ENCODE measurements at regions not wholly inside any gene's neighbourhood (a gene's known extent, or its start where the extent isn't known, plus 50 kb on each side); places are given as distances from the start of the nearest gene placed in this dataset.

DNA sequence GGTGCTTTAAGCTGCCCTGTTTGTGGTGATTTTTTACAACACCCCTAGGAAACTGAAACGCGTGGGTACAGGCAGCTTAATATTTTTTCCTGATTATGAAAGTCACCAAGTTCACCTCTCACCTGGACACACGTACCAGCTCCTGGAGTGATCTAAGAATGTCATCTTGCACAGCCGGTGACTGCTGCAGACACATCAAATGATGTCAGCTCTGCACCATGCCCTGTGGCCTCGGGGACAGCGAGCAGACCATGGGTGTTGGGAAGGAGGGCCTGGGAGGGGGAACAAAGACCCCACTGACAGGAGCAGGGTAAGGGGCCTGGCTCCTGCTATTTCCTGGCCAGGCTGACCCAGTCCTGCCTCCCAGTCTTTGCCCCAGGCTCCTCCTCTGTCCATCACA, 272.7 kb downstream of the PARN start:
- Histone ChIP-seq H3K9ac (ENCODE audit: control insufficient read depth, insufficient read depth, low read length) (no peak overlapping the region), H3K36me3 (ENCODE audit: control insufficient read depth in 2 of 2, insufficient read depth in 2 of 2, low read length in 1 of 2) (no peaks in the 10 kb centered on the region), H2AFZ (ENCODE audit: control insufficient read depth, low read depth, low read length) (no peak overlapping the region), H4K20me1 (ENCODE audit: control insufficient read depth, insufficient read depth) (no peaks in the 10 kb centered on the region), H3K79me2 (ENCODE audit: control insufficient read depth, insufficient read depth, low read length) (no peaks in the 10 kb centered on the region; the same call in 1 of the 2 replicates), H3K4me1 (ENCODE audit: control insufficient read depth, insufficient read depth, low read length) (peaks cover 36% of the 10 kb centered on the region), H3K4me3 (no peak overlapping the region), H3K27ac (ENCODE audit: control insufficient read depth, insufficient read depth) (peak overlapping the region; percentile 98), H3K4me2 (ENCODE audit: control insufficient read depth, insufficient read depth) (peak overlapping the region; percentile 19; the same call in 1 of the 2 replicates), H3K27me3 (replicated peaks in 1 of 2; ENCODE audit: control insufficient read depth in 2 of 2, insufficient read depth in 2 of 2, low read length in 1 of 2) (no peaks in the 10 kb centered on the region), H3K9me3 (replicated peaks; ENCODE audit: control insufficient read depth, insufficient read depth, low read length) (no peaks in the 10 kb centered on the region)
- no peak for DNase-seq (ENCODE audit: low read depth, low spot score)
- ChIA-PET POLR2A (no interaction called here), CTCF (interaction anchor here (0.5 to 1.4 kb wide), 8 partner anchors 18 to 438 kb away, joined by 3 to 4 read pairs (median 3); partner anchors contain the start of gene ERCC4), RAD21 (ENCODE audit: unreplicated experiment) (interaction anchor here (0.6 to 2.0 kb wide), 5 partner anchors 29 to 141 kb away, joined by 3 to 7 read pairs (median 5); no protein-coding TSS in a partner anchor), SMC1A (ENCODE audit: uncharacterized antibody, unreplicated experiment) (interaction anchor here (0.9 to 3.3 kb wide), 7 partner anchors 47 to 170 kb away, joined by 3 to 18 read pairs (median 4); no protein-coding TSS in a partner anchor)
- TF ChIP-seq, protein P1, sequence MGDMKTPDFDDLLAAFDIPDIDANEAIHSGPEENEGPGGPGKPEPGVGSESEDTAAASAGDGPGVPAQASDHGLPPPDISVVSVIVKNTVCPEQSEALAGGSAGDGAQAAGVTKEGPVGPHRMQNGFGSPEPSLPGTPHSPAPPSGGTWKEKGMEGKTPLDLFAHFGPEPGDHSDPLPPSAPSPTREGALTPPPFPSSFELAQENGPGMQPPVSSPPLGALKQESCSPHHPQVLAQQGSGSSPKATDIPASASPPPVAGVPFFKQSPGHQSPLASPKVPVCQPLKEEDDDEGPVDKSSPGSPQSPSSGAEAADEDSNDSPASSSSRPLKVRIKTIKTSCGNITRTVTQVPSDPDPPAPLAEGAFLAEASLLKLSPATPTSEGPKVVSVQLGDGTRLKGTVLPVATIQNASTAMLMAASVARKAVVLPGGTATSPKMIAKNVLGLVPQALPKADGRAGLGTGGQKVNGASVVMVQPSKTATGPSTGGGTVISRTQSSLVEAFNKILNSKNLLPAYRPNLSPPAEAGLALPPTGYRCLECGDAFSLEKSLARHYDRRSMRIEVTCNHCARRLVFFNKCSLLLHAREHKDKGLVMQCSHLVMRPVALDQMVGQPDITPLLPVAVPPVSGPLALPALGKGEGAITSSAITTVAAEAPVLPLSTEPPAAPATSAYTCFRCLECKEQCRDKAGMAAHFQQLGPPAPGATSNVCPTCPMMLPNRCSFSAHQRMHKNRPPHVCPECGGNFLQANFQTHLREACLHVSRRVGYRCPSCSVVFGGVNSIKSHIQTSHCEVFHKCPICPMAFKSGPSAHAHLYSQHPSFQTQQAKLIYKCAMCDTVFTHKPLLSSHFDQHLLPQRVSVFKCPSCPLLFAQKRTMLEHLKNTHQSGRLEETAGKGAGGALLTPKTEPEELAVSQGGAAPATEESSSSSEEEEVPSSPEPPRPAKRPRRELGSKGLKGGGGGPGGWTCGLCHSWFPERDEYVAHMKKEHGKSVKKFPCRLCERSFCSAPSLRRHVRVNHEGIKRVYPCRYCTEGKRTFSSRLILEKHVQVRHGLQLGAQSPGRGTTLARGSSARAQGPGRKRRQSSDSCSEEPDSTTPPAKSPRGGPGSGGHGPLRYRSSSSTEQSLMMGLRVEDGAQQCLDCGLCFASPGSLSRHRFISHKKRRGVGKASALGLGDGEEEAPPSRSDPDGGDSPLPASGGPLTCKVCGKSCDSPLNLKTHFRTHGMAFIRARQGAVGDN (IDR thresholded peaks at IDR 0.05) = peak; percentile 31; the same call in 1 of the 2 replicates
- TF ChIP-seq DPF2 (IDR thresholded peaks at IDR 0.05) (0 out of 2 replicates have a peak, but pooled peaks have one; percentile 40), NR2C2 (IDR thresholded peaks at IDR 0.05; ENCODE audit: borderline replicate concordance, control insufficient read depth, insufficient read length, low read depth) (no peak), ZSCAN29 (IDR thresholded peaks at IDR 0.05) (no peak), NR2F1 (conservative IDR thresholded peaks at IDR 0.05) (0 out of 2 replicates have a peak, but pooled peaks have one; percentile 26), IKZF1 (conservative IDR thresholded peaks at IDR 0.05) (0 out of 2 replicates have a peak, but pooled peaks have one; percentile 10)
- TF ChIP-seq, protein P2, sequence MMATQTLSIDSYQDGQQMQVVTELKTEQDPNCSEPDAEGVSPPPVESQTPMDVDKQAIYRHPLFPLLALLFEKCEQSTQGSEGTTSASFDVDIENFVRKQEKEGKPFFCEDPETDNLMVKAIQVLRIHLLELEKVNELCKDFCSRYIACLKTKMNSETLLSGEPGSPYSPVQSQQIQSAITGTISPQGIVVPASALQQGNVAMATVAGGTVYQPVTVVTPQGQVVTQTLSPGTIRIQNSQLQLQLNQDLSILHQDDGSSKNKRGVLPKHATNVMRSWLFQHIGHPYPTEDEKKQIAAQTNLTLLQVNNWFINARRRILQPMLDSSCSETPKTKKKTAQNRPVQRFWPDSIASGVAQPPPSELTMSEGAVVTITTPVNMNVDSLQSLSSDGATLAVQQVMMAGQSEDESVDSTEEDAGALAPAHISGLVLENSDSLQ (IDR thresholded peaks at IDR 0.05) = 0 out of 2 replicates have a peak, but pooled peaks have one; percentile 6
- TF ChIP-seq, protein P3, sequence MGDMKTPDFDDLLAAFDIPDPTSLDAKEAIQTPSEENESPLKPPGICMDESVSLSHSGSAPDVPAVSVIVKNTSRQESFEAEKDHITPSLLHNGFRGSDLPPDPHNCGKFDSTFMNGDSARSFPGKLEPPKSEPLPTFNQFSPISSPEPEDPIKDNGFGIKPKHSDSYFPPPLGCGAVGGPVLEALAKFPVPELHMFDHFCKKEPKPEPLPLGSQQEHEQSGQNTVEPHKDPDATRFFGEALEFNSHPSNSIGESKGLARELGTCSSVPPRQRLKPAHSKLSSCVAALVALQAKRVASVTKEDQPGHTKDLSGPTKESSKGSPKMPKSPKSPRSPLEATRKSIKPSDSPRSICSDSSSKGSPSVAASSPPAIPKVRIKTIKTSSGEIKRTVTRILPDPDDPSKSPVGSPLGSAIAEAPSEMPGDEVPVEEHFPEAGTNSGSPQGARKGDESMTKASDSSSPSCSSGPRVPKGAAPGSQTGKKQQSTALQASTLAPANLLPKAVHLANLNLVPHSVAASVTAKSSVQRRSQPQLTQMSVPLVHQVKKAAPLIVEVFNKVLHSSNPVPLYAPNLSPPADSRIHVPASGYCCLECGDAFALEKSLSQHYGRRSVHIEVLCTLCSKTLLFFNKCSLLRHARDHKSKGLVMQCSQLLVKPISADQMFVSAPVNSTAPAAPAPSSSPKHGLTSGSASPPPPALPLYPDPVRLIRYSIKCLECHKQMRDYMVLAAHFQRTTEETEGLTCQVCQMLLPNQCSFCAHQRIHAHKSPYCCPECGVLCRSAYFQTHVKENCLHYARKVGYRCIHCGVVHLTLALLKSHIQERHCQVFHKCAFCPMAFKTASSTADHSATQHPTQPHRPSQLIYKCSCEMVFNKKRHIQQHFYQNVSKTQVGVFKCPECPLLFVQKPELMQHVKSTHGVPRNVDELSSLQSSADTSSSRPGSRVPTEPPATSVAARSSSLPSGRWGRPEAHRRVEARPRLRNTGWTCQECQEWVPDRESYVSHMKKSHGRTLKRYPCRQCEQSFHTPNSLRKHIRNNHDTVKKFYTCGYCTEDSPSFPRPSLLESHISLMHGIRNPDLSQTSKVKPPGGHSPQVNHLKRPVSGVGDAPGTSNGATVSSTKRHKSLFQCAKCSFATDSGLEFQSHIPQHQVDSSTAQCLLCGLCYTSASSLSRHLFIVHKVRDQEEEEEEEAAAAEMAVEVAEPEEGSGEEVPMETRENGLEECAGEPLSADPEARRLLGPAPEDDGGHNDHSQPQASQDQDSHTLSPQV (IDR thresholded peaks at IDR 0.05) = no peak
- in situ Hi-C loops (cut with MboI) (loop anchor here (5.0 kb wide), 1 partner anchor 35 kb away; no protein-coding TSS in a partner anchor), intact Hi-C loops (cut with micrococcal nuclease; ENCODE audit: unreplicated experiment) (no loop called here)
- FAIRE-seq = no peak
- no TSS peak for BruUV-seq (replicated peaks)
- no peak for ATAC-seq
- WGBS (ENCODE audit: insufficient coverage, insufficient replicate concordance, low lambda C conversion rate, missing lambda C conversion rate) = 61% methylated on average over 6 of the region's 6 CpGs
